Body of pancreas (tissue), 4 donors: ENCODE measurements at regions not wholly inside any gene's neighbourhood (a gene's known extent, or its start where the extent isn't known, plus 50 kb on each side); places are given as distances from the start of the nearest gene placed in this dataset.

Experiments
- POLR2A ChIP-seq, 3 donors: fragments of 450-650 bp; IDR thresholded peaks; one replicate each; pipeline ENCODE4 v1.6.1; 2016; ENCODE audit warnings: antibody characterized with exemption in 3 of 3, mild to moderate bottlenecking in 2 of 3
- TF ChIP-seq, protein P1 (sequence below), 7 experiments: fragments of 450-650 bp in 4 of 7; fragments of 200-600 bp in 3 of 7; sonication (generic) in 3 of 7; IDR thresholded peaks; one replicate each; pipeline ENCODE4 v1.5.1; 2016 to 2019; ENCODE audit warnings: antibody characterized with exemption in 7 of 7

DNA sequence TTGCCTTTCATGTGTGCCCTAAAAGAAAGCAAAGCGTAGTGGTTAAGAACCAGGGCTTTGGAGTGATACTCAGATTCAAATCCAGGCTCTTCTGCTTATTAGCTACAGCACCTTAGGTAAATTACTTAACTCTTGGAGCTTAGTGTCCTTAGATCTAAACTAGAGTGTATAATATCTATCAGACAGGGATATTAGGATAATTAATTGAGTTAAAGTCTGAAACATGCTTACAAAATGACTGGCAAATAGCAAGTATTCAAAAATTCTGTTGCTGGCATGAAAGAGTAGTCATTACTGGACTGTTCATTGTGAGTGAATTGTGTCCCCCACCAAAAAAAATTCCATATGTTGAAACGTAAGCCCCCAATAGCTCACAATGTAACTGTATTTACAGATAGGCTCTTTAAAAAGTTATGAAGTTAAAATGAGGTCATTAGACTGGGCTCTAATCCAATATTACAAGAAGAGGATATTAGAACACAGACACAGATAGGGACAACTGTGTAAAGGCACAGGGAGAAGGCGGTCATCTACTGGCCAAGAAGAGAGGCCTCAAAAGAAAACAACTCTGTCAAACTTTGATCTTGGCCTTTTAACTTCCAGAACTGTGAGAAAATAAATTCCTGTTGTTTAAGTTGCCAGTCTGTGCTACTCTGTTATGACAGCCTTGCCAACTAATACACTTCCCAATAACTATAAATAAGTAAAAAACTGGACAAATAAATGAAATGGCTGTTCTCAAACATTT is 60.4 kb upstream of the LRRC3B start:
- TF ChIP-seq, protein P1, sequence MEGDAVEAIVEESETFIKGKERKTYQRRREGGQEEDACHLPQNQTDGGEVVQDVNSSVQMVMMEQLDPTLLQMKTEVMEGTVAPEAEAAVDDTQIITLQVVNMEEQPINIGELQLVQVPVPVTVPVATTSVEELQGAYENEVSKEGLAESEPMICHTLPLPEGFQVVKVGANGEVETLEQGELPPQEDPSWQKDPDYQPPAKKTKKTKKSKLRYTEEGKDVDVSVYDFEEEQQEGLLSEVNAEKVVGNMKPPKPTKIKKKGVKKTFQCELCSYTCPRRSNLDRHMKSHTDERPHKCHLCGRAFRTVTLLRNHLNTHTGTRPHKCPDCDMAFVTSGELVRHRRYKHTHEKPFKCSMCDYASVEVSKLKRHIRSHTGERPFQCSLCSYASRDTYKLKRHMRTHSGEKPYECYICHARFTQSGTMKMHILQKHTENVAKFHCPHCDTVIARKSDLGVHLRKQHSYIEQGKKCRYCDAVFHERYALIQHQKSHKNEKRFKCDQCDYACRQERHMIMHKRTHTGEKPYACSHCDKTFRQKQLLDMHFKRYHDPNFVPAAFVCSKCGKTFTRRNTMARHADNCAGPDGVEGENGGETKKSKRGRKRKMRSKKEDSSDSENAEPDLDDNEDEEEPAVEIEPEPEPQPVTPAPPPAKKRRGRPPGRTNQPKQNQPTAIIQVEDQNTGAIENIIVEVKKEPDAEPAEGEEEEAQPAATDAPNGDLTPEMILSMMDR (IDR thresholded peaks at IDR 0.05) = no peak
- TF ChIP-seq POLR2A (IDR thresholded peaks at IDR 0.05) = no peak
